KMS-11 (cell line): ENCODE measurements at regions not wholly inside any gene's neighbourhood (a gene's known extent, or its start where the extent isn't known, plus 50 kb on each side); places are given as distances from the start of the nearest gene placed in this dataset.

Experiments used
- H2AFZ ChIP-seq: fragments of 200-600 bp; sonication (generic); 2 replicates; pipeline ENCODE4 v1.6.1; 2016; ENCODE audit warnings: antibody characterized with exemption, mixed run types, low read depth
- H3K27ac ChIP-seq: fragments of 200-600 bp; sonication (generic); 2 replicates; pipeline ENCODE4 v1.6.1; 2016; ENCODE audit warnings: mild to moderate bottlenecking, mixed run types
- H3K27me3 ChIP-seq: fragments of 200-600 bp; sonication (generic); 2 replicates; pipeline ENCODE4 v1.6.1; 2017; ENCODE audit warnings: mild to moderate bottlenecking, low read depth, mixed run types, moderate library complexity; ENCODE audit not compliant: insufficient read depth
- H3K36me3 ChIP-seq: fragments of 200-600 bp; sonication (generic); 2 replicates; pipeline ENCODE4 v1.6.1; 2017; ENCODE audit warnings: mild to moderate bottlenecking, mixed run types; ENCODE audit not compliant: insufficient read depth
- H3K4me1 ChIP-seq: fragments of 200-600 bp; sonication (generic); 2 replicates; pipeline ENCODE4 v1.6.1; 2016; ENCODE audit warnings: mild to moderate bottlenecking, low read depth, mixed run types; ENCODE audit not compliant: poor library complexity, severe bottlenecking
- H3K4me2 ChIP-seq: fragments of 200-600 bp; sonication (generic); 2 replicates; pipeline ENCODE4 v1.7.0; 2016; ENCODE audit warnings: mild to moderate bottlenecking, mixed run types
- H3K4me3 ChIP-seq: fragments of 200-600 bp; sonication (generic); IDR thresholded peaks from 2 replicates; pipeline ENCODE4 v1.6.1; 2017; ENCODE audit warnings: low read depth, low read length, mixed read lengths; ENCODE audit not compliant: insufficient read depth
- H3K79me2 ChIP-seq: fragments of 200-600 bp; sonication (generic); 2 replicates; pipeline ENCODE4 v1.6.1; 2016; ENCODE audit warnings: low read depth, mixed run types; ENCODE audit not compliant: insufficient read depth
- H3K9ac ChIP-seq: fragments of 200-600 bp; sonication (generic); 2 replicates; pipeline ENCODE4 v1.6.1; 2016; ENCODE audit warnings: mild to moderate bottlenecking, mixed run types
- H4K20me1 ChIP-seq: fragments of 200-600 bp; sonication (generic); 2 replicates; pipeline ENCODE4 v1.6.1; 2016; ENCODE audit warnings: mild to moderate bottlenecking, mixed run types; ENCODE audit not compliant: insufficient read depth
- CTCF ChIP-seq: fragments of 200-600 bp; sonication (generic); conservative IDR thresholded peaks from 2 replicates; pipeline ENCODE4 v1.6.1; 2017; ENCODE audit warnings: low read depth, mild to moderate bottlenecking, antibody characterized with exemption, low read length, moderate library complexity, mixed read lengths

DNA sequence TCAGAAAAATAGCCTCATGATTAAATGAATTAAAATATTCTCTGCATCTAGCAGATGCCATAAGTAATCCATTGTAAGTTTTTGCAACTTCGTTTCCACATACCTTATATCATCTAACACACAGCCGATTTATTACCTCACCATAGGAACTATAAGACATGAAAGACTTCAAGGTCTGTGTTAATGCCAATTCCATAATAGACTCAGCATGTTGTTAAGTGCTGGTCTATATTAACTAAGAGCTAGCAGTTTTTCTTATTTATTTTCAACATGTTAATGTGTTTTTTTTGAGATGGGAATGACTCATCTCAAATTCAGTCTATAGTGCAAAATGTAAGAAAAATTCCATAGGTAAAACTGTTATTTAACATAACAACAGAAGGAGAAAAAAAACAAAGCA is 243.9 kb upstream of the GULP1 start:
- Histone ChIP-seq H3K4me1 (no peaks in the 10 kb centered on the region), H4K20me1 (no peaks in the 10 kb centered on the region)
- no peak for TF ChIP-seq CTCF

DNA sequence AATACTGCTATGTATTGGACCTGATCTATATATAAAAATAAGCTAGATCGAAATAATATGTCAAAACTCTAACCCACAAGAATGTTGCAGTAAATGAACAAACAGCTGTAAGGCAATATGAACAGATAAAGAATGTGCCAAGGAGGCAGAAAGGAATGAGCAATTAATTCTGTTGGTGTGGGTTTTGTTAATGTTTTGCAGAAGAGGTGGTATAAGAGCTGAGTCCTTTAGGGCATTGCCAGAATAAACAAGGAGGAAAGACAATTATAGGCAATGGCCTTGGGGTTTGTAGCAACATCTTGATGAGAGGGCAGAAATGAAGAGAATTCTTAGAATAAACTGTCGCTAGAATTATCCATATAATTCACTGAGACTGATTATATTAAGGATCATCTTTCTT is 240.9 kb upstream of the GULP1 start:
- Histone ChIP-seq H3K27ac (no peak overlapping the region), H3K4me2 (no peak overlapping the region)

More for the DNA sequence above, 243.9 kb upstream of the GULP1 start:
- Histone ChIP-seq H3K36me3 (no peaks in the 10 kb centered on the region), H3K4me3 (no peak overlapping the region), H2AFZ (no peak overlapping the region), H3K4me2 (no peak overlapping the region), H3K79me2 (no peaks in the 10 kb centered on the region), H3K27me3 (no peaks in the 10 kb centered on the region), H3K9ac (no peak overlapping the region), H3K27ac (no peak overlapping the region)

GRCh38 chr2:188051706-188052105 is 240.0 kb upstream of the GULP1 start:
- Histone ChIP-seq H3K4me3 (no peak overlapping the region), H4K20me1 (no peaks in the 10 kb centered on the region)
- no peak for TF ChIP-seq CTCF

More for the DNA sequence above, 240.9 kb upstream of the GULP1 start:
- Histone ChIP-seq H4K20me1 (no peaks in the 10 kb centered on the region), H2AFZ (no peak overlapping the region), H3K36me3 (no peaks in the 10 kb centered on the region), H3K4me1 (no peaks in the 10 kb centered on the region), H3K9ac (no peak overlapping the region), H3K4me3 (no peak overlapping the region), H3K27me3 (no peaks in the 10 kb centered on the region), H3K79me2 (no peaks in the 10 kb centered on the region)
- no peak for TF ChIP-seq CTCF

GRCh38 chr2:188065386-188065785 is 226.3 kb upstream of the GULP1 start:
- Histone ChIP-seq H3K27me3 (no peaks in the 10 kb centered on the region), H2AFZ (no peak overlapping the region), H3K27ac (no peak overlapping the region)

More at GRCh38 chr2:188051706-188052105, 240.0 kb upstream of the GULP1 start:
- Histone ChIP-seq H2AFZ (no peak overlapping the region), H3K4me1 (no peaks in the 10 kb centered on the region), H3K4me2 (no peak overlapping the region), H3K27me3 (no peaks in the 10 kb centered on the region), H3K79me2 (no peaks in the 10 kb centered on the region), H3K36me3 (no peaks in the 10 kb centered on the region), H3K27ac (no peak overlapping the region), H3K9ac (no peak overlapping the region)

More at GRCh38 chr2:188065386-188065785, 226.3 kb upstream of the GULP1 start:
- Histone ChIP-seq H3K4me1 (no peaks in the 10 kb centered on the region), H3K79me2 (no peaks in the 10 kb centered on the region), H3K36me3 (no peaks in the 10 kb centered on the region), H3K9ac (no peak overlapping the region), H3K4me3 (no peak overlapping the region), H4K20me1 (no peaks in the 10 kb centered on the region), H3K4me2 (no peak overlapping the region)
- TF ChIP-seq CTCF: no peak
